Spleen (tissue), 11 donors: ENCODE measurements at regions not wholly inside any gene's neighbourhood (a gene's known extent, or its start where the extent isn't known, plus 50 kb on each side); places are given as distances from the start of the nearest gene placed in this dataset.

Experiments used
- DNase-seq: peaks from one replicate; pipeline ENCODE4 v3.0.0-alpha.2; 2020
- H3K27ac ChIP-seq, 8 donors: fragments of 200-600 bp; sonication (generic) in 7 of 8; 1 replicate in 4 of 8; 2 replicates in 4 of 8; pipeline versions ENCODE4 v1.5.0 to v1.8.0; 2016 to 2021; ENCODE audit warnings: inconsistent platforms in 4 of 8, mild to moderate bottlenecking in 4 of 8, moderate library complexity in 1 of 8
- H3K27me3 ChIP-seq, 7 donors: fragments of 200-600 bp; sonication (generic) in 6 of 7; replicated peaks in 1 of 7; 1 replicate in 4 of 7; 2 replicates in 3 of 7; pipeline versions ENCODE4 v1.5.0 to v1.8.0; 2016 to 2021; ENCODE audit warnings: inconsistent platforms in 3 of 7, mild to moderate bottlenecking in 1 of 7
- H3K36me3 ChIP-seq, 6 donors: fragments of 200-600 bp; sonication (generic) in 5 of 6; 1 replicate in 4 of 6; 2 replicates in 2 of 6; pipeline versions ENCODE4 v1.5.0 to v1.8.0; 2016 to 2021; ENCODE audit warnings: inconsistent platforms in 2 of 6
- H3K4me1 ChIP-seq, 6 donors: fragments of 200-600 bp; sonication (generic) in 5 of 6; 1 replicate in 3 of 6; 2 replicates in 3 of 6; pipeline versions ENCODE4 v1.5.0 to v1.8.0; 2016 to 2021; ENCODE audit warnings: inconsistent platforms in 3 of 6
- H3K4me3 ChIP-seq, 8 donors: fragments of 200-600 bp; sonication (generic) in 7 of 8; 1 replicate in 4 of 8; 2 replicates in 4 of 8; pipeline versions ENCODE4 v1.5.0 to v1.8.0; 2016 to 2021; ENCODE audit warnings: inconsistent platforms in 4 of 8, mild to moderate bottlenecking in 4 of 8, moderate library complexity in 2 of 8
- H3K9me3 ChIP-seq, 8 donors: fragments of 200-600 bp; sonication (generic) in 7 of 8; 1 replicate in 4 of 8; 2 replicates in 4 of 8; pipeline versions ENCODE4 v1.5.0 to v1.8.0; 2016 to 2021; ENCODE audit warnings: inconsistent platforms in 4 of 8
- POLR2A ChIP-seq, 3 donors: fragments of 450-650 bp; IDR thresholded peaks; one replicate each; pipeline ENCODE4 v1.5.1; 2017; ENCODE audit warnings: antibody characterized with exemption in 3 of 3, mild to moderate bottlenecking in 1 of 3
- POLR2AphosphoS5 ChIP-seq, 3 donors: sonication (generic); formaldehyde crosslinking; IDR thresholded peaks; one replicate each; pipeline ENCODE4 v1.5.1; 2017; ENCODE audit warnings: antibody characterized with exemption in 3 of 3
- WGBS, 5 donors: extraction: QIAGEN DNeasy Blood & Tissue Kit in 3 of 5; methylation state at CpG; one replicate each; pipeline versions ENCODE4 v1.1.5 to v1.1.7; 2013 to 2018; 5-methylcytosine and 5-hydroxymethylcytosine counted together
- intact Hi-C: fragments of 100-400 bp; cut with DNase I; formaldehyde crosslinking; loops from one replicate; pipeline ENCODE4 v1.15.0; 2023; ENCODE audit warnings: low total_unique reads
- TF ChIP-seq, protein P1 (sequence below), 11 experiments: fragments of 200-600 bp in 7 of 11; fragments of 450-650 bp in 4 of 11; sonication (generic) in 4 of 11; IDR thresholded peaks in 8 of 11; conservative IDR thresholded peaks in 3 of 11; 1 replicate in 7 of 11; 2 replicates in 4 of 11; pipeline versions ENCODE4 v1.4.0 to v1.8.0; 2016 to 2021; ENCODE audit warnings: antibody characterized with exemption in 11 of 11, inconsistent platforms in 4 of 11, mild to moderate bottlenecking in 1 of 11
- donor health status: healthy with polysubstance abuse.
- donor health status: DM: no; HTN: no; CAD: no; lungs with moderate emphysema.
- donor health status: DM: no; HTN: no; CAD: no.
- donor health status: Bipolar disorder and iron deficiency.
- donor health status: healthy.
- donor health status: DM: no; HTN: no; CAD: no.
- donor health status: DM: yes; HTN: yes; CAD: no.

- Histone ChIP-seq H3K36me3 (no peaks in the 10 kb centered on the region), H3K27me3 (peaks cover 0 to 63% (median 0%) of the 10 kb centered on the region in 7 donors), H3K27ac (no peak overlapping the region), H3K4me3 (no peak overlapping the region), H3K4me1 (peaks cover 0 to 3% (median 0%) of the 10 kb centered on the region in 6 donors), H3K9me3 (no peaks in the 10 kb centered on the region)
- peak; percentile 40 for DNase-seq
- TF ChIP-seq POLR2A (IDR thresholded peaks at IDR 0.05) (no peak), POLR2AphosphoS5 (IDR thresholded peaks at IDR 0.05) (no peak)
- TF ChIP-seq, protein P1, sequence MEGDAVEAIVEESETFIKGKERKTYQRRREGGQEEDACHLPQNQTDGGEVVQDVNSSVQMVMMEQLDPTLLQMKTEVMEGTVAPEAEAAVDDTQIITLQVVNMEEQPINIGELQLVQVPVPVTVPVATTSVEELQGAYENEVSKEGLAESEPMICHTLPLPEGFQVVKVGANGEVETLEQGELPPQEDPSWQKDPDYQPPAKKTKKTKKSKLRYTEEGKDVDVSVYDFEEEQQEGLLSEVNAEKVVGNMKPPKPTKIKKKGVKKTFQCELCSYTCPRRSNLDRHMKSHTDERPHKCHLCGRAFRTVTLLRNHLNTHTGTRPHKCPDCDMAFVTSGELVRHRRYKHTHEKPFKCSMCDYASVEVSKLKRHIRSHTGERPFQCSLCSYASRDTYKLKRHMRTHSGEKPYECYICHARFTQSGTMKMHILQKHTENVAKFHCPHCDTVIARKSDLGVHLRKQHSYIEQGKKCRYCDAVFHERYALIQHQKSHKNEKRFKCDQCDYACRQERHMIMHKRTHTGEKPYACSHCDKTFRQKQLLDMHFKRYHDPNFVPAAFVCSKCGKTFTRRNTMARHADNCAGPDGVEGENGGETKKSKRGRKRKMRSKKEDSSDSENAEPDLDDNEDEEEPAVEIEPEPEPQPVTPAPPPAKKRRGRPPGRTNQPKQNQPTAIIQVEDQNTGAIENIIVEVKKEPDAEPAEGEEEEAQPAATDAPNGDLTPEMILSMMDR (IDR thresholded peaks at IDR 0.05 in 8 of 11, conservative IDR thresholded peaks at IDR 0.05 in 3 of 11): no peak
- WGBS, 5 donors: 75 to 93% (median 86%) methylated on average over 16 to 28 of the region's 28 CpGs
- intact Hi-C loops: no loop called here
Measured at GRCh38 chr21:41670056-41670805, 96.6 kb downstream of the RIPK4 start.

- Histone ChIP-seq H3K9me3 (no peaks in the 10 kb centered on the region), H3K4me3 (no peak overlapping the region), H3K27me3 (peaks cover 0 to 71% (median 0%) of the 10 kb centered on the region in 7 donors), H3K27ac (no peak overlapping the region), H3K4me1 (peaks cover 0 to 4% (median 0%) of the 10 kb centered on the region in 6 donors), H3K36me3 (no peaks in the 10 kb centered on the region)
- intact Hi-C loops: no loop called here
- DNase-seq: peak; percentile 44
- TF ChIP-seq, protein P1 (IDR thresholded peaks at IDR 0.05 in 8 of 11, conservative IDR thresholded peaks at IDR 0.05 in 3 of 11): no peak
- TF ChIP-seq POLR2AphosphoS5 (IDR thresholded peaks at IDR 0.05): no peak
- TF ChIP-seq POLR2A (IDR thresholded peaks at IDR 0.05): no peak
- 69 to 87% (median 81%) methylated on average over 3 to 4 of the region's 4 CpGs for WGBS, 5 donors
Measured at GRCh38 chr21:41669533-41669830, 97.4 kb downstream of the RIPK4 start.

GRCh38 chr21:41668686-41669532 is 97.9 kb downstream of the RIPK4 start:
- peak; percentile 66 for DNase-seq

More at GRCh38 chr21:41668686-41669532, 97.9 kb downstream of the RIPK4 start:
- Histone ChIP-seq H3K4me1 (peaks cover 0 to 5% (median 0%) of the 10 kb centered on the region in 6 donors), H3K36me3 (no peaks in the 10 kb centered on the region), H3K4me3 (no peak overlapping the region), H3K27ac (no peak overlapping the region), H3K27me3 (peaks cover 0 to 77% (median 0%) of the 10 kb centered on the region in 7 donors), H3K9me3 (no peaks in the 10 kb centered on the region)
- TF ChIP-seq, protein P1 (IDR thresholded peaks at IDR 0.05 in 8 of 11, conservative IDR thresholded peaks at IDR 0.05 in 3 of 11): no peak
- TF ChIP-seq POLR2AphosphoS5 (IDR thresholded peaks at IDR 0.05) (no peak), POLR2A (IDR thresholded peaks at IDR 0.05) (no peak)
- WGBS, 5 donors: 75 to 92% (median 89%) methylated on average over 11 to 26 of the region's 26 CpGs
- intact Hi-C loops: no loop called here
